Erythroblast (primary cell): ENCODE measurements at regions not wholly inside any gene's neighbourhood (a gene's known extent, or its start where the extent isn't known, plus 50 kb on each side); places are given as distances from the start of the nearest gene placed in this dataset.

Experiments
- GATA1 ChIP-seq: IDR thresholded peaks from 2 replicates; pipeline ENCODE4 v1.6.1; 2011; ENCODE audit warnings: low read depth, mild to moderate bottlenecking, control low read depth, low read length, moderate library complexity
- POLR2A ChIP-seq: IDR thresholded peaks from 2 replicates; pipeline ENCODE4 v1.6.1; 2011; ENCODE audit warnings: mild to moderate bottlenecking, low read length

DNA sequence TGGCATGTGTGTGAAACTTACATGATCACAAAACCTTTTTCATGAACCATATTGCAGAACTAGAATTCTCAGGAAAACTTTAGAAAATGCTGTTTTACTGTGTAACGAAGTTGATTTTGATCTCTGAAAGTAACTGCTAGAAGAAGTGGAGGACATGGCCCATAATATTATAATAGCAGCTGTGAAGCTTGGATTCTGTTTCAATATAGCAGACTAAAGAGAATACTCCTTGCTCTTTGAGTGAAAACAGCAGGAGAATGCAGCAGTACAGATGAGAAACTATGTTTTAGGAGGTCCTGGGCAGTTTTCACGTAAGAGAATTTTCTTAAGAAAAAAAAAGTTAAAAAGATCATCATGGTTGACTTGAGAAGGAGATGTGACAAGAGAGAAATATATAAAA, 76.7 kb upstream of the POU2AF2 start:
- TF ChIP-seq POLR2A = no peak
- TF ChIP-seq GATA1 = no peak
